ENCODE measurements at regions not wholly inside any gene's neighbourhood (a gene's known extent, or its start where the extent isn't known, plus 50 kb on each side); places are given as distances from the start of the nearest gene placed in this dataset.

- H3K9me3 ChIP-seq = no peaks in the 10 kb centered on the region
- no peaks in the 10 kb centered on the region for H3K36me3 ChIP-seq
- ATAC-seq (no peak), DNase-seq (no peak)
- intact Hi-C loops (cut with DNase I) = no loop called here
- no peak overlapping the region for H3K4me3 ChIP-seq
- no peak overlapping the region for H3K27ac ChIP-seq
- TF ChIP-seq, protein P1, sequence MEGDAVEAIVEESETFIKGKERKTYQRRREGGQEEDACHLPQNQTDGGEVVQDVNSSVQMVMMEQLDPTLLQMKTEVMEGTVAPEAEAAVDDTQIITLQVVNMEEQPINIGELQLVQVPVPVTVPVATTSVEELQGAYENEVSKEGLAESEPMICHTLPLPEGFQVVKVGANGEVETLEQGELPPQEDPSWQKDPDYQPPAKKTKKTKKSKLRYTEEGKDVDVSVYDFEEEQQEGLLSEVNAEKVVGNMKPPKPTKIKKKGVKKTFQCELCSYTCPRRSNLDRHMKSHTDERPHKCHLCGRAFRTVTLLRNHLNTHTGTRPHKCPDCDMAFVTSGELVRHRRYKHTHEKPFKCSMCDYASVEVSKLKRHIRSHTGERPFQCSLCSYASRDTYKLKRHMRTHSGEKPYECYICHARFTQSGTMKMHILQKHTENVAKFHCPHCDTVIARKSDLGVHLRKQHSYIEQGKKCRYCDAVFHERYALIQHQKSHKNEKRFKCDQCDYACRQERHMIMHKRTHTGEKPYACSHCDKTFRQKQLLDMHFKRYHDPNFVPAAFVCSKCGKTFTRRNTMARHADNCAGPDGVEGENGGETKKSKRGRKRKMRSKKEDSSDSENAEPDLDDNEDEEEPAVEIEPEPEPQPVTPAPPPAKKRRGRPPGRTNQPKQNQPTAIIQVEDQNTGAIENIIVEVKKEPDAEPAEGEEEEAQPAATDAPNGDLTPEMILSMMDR (IDR thresholded peaks at IDR 0.05) = no peak
- H3K27me3 ChIP-seq = no peaks in the 10 kb centered on the region
- WGBS, 2 donors = 62 to 76% methylated on average over 1 of the region's 1 CpG
- no peaks in the 10 kb centered on the region for H3K4me1 ChIP-seq
These were observed 179.6 kb upstream of the DIO2 start for GRCh38 chr14:80390906-80391305.

- TF ChIP-seq, protein P1 (IDR thresholded peaks at IDR 0.05) = no peak
- no peak for DNase-seq
- Histone ChIP-seq H3K27ac (no peak overlapping the region), H3K9me3 (no peaks in the 10 kb centered on the region), H3K4me3 (no peak overlapping the region), H3K27me3 (no peaks in the 10 kb centered on the region), H3K36me3 (no peaks in the 10 kb centered on the region), H3K4me1 (no peaks in the 10 kb centered on the region)
- peak in 1 of 8 donors; percentile 50 for ATAC-seq
- intact Hi-C loops (cut with DNase I) = no loop called here
- WGBS, 2 donors = 69 to 76% methylated on average over 2 of the region's 2 CpGs
These were observed 177.8 kb upstream of the DIO2 start for GRCh38 chr14:80388980-80389711.

- H3K27me3 ChIP-seq = no peaks in the 10 kb centered on the region
- 75 to 76% methylated on average over 7 of the region's 7 CpGs for WGBS, 2 donors
- H3K9me3 ChIP-seq = no peaks in the 10 kb centered on the region
- H3K4me1 ChIP-seq = no peaks in the 10 kb centered on the region
- no peaks in the 10 kb centered on the region for H3K36me3 ChIP-seq
- DNase-seq (no peak), ATAC-seq (no peak)
- H3K27ac ChIP-seq = no peak overlapping the region
- no peak overlapping the region for H3K4me3 ChIP-seq
- intact Hi-C loops (cut with DNase I) = no loop called here
- TF ChIP-seq, protein P1 (IDR thresholded peaks at IDR 0.05) = no peak
These were observed 176.3 kb upstream of the DIO2 start for GRCh38 chr14:80387563-80387981.

GRCh38 chr14:80385336-80385735, 174.0 kb upstream of the DIO2 start:
- WGBS, 2 donors = 89 to 90% methylated on average over 3 of the region's 3 CpGs
- intact Hi-C loops (cut with DNase I) = no loop called here
- no peak overlapping the region for H3K27ac ChIP-seq
- H3K27me3 ChIP-seq = no peaks in the 10 kb centered on the region
- no peaks in the 10 kb centered on the region for H3K36me3 ChIP-seq
- TF ChIP-seq, protein P1 (IDR thresholded peaks at IDR 0.05) = no peak
- ATAC-seq (no peak), DNase-seq (no peak)
- H3K4me1 ChIP-seq = no peaks in the 10 kb centered on the region
- no peaks in the 10 kb centered on the region for H3K9me3 ChIP-seq
- no peak overlapping the region for H3K4me3 ChIP-seq

Data from heart right ventricle (tissue), 16 donors.